ENCODE measurements at regions not wholly inside any gene's neighbourhood (a gene's known extent, or its start where the extent isn't known, plus 50 kb on each side); places are given as distances from the start of the nearest gene placed in this dataset.

DNA sequence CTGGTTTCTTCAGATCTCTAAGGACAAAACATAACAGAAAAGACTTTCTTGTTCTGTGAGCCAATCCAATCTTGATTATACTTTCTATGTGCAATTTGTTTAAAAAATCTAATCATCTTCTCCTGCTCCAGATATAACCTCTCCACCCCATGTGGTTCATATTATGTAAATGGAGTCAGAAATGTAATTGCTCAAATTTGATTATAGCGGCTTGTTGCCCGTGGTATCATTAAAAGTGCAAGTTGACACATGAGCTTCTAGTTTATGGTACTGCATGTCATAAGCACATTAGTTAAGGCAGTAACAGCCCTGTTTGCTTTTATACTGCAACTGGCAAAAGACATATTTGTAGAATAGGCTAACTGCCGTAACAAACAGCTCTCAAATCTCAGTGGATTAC, 715.1 kb upstream of the CDH7 start:
- TF ChIP-seq, protein P1, sequence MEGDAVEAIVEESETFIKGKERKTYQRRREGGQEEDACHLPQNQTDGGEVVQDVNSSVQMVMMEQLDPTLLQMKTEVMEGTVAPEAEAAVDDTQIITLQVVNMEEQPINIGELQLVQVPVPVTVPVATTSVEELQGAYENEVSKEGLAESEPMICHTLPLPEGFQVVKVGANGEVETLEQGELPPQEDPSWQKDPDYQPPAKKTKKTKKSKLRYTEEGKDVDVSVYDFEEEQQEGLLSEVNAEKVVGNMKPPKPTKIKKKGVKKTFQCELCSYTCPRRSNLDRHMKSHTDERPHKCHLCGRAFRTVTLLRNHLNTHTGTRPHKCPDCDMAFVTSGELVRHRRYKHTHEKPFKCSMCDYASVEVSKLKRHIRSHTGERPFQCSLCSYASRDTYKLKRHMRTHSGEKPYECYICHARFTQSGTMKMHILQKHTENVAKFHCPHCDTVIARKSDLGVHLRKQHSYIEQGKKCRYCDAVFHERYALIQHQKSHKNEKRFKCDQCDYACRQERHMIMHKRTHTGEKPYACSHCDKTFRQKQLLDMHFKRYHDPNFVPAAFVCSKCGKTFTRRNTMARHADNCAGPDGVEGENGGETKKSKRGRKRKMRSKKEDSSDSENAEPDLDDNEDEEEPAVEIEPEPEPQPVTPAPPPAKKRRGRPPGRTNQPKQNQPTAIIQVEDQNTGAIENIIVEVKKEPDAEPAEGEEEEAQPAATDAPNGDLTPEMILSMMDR (conservative IDR thresholded peaks at IDR 0.05), result no peak
- TF ChIP-seq ZFX (IDR thresholded peaks at IDR 0.05), result no peak
- H3K27ac ChIP-seq, result no peak overlapping the region

DNA sequence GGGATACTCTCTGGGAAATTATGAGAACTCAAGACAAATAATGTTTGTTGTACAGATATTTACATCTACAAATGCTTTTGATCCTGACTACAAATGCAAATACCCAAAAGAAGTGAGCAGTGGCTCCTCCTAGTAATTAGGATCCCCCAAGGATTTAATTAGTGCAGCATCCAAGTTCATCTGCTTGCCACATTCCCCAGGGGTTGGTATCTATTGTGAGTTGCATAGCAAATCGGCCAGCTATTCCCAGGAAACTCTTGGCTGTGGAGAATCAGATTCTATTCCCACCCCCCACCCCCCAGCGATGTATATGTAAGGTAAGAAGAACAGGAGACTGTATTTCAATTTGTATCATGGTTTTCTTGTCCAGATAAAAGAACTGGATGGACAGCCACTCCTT, 725.1 kb upstream of the CDH7 start:
- TF ChIP-seq, protein P1 (conservative IDR thresholded peaks at IDR 0.05), result no peak
- no peak for TF ChIP-seq ZFX (IDR thresholded peaks at IDR 0.05)
- no peak overlapping the region for H3K27ac ChIP-seq

DNA sequence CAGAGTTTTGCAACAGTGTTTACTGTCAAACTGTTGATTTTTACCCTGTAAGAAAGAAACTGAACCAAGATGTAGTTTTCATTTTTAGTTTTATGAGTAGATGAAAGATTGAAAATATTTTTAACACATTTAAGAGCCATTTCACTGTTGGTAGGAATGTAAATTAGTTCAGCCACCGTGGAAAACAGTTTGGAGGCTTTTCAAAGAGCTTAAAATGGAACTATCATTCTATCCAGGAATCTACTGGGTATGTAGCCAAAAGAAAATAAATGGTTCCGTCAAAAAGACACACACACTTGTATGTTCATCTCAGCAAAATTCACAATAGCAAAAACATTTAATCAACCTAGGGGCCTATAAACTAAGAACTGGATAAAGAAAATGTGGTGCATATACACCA, 729.8 kb upstream of the CDH7 start:
- no peak overlapping the region for H3K27ac ChIP-seq
- TF ChIP-seq ZFX (IDR thresholded peaks at IDR 0.05), result no peak
- TF ChIP-seq, protein P1 (conservative IDR thresholded peaks at IDR 0.05), result no peak

DNA sequence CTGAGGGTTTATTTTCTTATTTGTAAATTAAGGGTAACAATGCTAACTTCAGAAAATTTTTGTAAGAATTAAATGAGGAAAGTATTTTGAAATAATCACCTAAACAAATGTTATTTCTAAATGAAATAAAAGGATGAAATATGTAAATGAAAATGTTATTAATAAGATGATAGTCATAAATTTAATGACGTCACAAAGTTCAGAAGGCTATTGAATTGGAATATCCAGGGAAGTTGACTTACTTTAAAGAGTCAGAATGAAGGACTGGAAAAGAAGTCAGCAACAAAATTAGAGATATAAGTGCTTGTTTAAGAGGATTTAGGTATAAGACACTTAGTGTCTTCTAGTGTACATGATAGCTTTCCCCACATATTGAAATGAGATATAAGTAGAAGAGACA, 732.6 kb upstream of the CDH7 start:
- TF ChIP-seq, protein P1 (conservative IDR thresholded peaks at IDR 0.05), result no peak
- TF ChIP-seq ZFX (IDR thresholded peaks at IDR 0.05), result no peak
- H3K27ac ChIP-seq, result no peak overlapping the region

DNA sequence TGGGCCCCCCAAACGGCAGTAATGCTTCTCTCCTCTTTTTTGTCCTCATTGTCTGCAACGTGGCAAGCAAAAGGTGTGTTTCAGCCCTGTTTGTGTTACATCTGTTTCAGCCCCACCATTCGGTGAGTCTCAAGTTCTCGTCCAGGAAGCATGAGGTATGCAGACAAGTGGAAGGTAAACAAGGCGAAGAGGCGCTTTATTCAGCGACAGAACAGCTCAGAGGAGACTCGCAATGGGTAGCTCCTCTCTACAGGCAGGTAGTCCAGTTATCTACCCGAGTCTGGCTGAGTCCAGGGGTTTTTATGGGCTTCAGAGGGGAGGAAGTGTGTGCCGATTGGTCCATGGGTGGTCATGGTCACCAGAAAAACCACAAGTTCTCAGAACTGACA, 733.4 kb upstream of the CDH7 start:
- TF ChIP-seq, protein P1 (conservative IDR thresholded peaks at IDR 0.05), result no peak
- no peak for TF ChIP-seq ZFX (IDR thresholded peaks at IDR 0.05)
- H3K27ac ChIP-seq, result no peak overlapping the region

DNA sequence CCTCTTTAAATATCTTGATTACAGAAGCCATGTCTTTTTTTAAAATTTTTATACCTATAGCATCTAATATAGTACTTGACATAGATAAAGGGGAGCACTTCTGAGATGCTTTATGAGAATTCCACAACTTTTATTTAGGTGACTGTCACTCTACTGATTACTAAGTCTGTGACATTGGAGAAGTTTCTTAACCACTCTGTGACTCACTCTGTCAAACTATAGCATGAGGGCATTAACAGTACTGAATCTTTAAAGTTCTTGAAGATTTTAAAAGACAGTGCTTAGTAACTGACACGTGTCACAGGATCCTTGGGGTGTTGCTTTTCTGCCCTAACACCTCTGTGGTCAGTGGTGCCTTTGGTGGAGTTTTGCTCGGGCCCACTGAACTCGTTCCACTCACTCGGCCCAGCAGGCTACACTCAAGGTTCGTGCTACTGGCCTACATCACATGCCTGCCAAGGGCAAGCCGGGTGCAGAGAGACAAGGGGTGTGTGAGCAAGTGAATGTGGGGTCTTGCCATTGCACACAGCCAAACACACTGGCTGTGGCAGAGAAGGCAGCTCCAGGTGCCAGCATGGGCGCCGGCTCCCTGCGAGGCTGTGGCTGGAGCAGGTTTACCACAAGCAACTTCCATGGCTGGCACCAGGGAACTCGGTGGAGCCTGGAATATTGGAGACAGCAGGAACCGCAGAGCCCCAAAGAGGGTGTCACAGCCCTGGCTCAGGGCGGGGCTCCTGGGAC, 734.0 kb upstream of the CDH7 start:
- no peak overlapping the region for H3K27ac ChIP-seq
- TF ChIP-seq, protein P1 (conservative IDR thresholded peaks at IDR 0.05), result no peak
- no peak for TF ChIP-seq ZFX (IDR thresholded peaks at IDR 0.05)

DNA sequence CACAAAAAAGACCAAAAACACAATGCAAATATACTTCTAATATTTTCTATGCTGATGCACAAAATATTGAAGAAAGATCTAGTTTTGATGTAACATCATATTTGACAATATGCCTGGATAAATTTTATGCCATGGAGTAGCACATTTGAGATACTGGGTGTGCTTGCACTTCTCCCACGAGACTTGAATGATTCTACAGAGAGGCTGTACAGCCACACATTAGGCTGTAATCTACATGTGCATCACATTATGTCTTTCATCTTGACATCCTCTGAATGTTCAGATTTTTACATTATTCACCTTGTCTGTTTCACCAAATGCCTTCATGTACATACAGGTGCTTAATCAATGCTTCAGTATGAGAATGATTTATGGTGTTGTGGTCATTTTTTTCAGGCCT, 756.4 kb upstream of the CDH7 start:
- TF ChIP-seq, protein P1 (conservative IDR thresholded peaks at IDR 0.05), result no peak
- TF ChIP-seq ZFX (IDR thresholded peaks at IDR 0.05), result no peak
- no peak overlapping the region for H3K27ac ChIP-seq
